IPS-18c (cell line): ENCODE measurements at regions not wholly inside any gene's neighbourhood (a gene's known extent, or its start where the extent isn't known, plus 50 kb on each side); places are given as distances from the start of the nearest gene placed in this dataset.

ENCODE experiments used
- H3K4me3 ChIP-seq: 2 replicates; pipeline ENCODE4 v1.7.0; 2013; ENCODE audit warnings: low read depth, mild to moderate bottlenecking, low read length, moderate library complexity; ENCODE audit not compliant: insufficient read depth
- H3K9me3 ChIP-seq: one replicate; pipeline ENCODE4 v1.6.1; 2013; ENCODE audit warnings: mild to moderate bottlenecking, low read length, moderate library complexity; ENCODE audit not compliant: control insufficient read depth, insufficient read depth

DNA sequence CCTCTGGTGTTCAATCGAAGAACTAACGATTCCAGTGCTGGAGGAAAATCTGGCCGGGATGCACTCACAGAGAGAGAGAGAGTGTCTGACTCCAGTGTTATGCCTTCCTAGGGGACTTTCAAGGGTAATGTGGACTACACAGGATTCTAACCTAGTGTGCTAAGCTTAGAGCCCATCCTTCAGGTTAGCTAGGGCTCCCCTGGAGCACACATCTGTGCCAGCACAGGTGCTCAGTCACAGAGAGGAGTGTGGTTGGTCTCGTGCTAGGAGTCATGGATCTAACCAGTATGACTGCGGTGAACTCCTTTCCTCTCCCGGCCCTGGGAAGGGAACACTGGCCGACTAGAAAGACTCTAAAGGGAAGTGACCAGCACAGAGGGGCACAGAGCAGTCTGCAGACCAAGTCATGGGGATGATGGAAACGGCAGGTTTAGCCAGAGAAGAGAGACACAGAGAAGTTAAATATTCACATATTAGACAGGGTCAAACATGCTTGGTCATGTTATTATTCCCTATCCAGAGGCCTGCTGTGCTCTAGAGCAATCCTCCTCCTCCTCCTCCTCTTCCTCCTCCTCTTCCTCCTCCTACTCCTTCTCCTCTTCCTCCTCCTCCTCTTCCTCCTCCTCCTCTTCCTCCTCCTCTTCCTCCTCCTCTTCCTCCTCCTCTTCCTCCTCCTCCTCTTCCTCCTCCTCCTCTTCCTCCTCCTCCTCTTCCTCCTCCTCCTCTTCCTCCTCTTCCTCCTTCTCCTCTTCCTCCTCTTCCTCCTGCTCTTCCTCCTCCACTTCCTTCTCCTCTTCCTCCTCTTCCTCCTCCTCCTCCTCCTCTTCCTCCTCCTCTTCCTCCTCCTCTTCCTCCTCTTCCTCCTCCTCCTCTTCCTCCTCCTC is 280.3 kb downstream of the XXYLT1 start:
- no peaks in the 10 kb centered on the region for H3K9me3 ChIP-seq
- H3K4me3 ChIP-seq: no peak overlapping the region

DNA sequence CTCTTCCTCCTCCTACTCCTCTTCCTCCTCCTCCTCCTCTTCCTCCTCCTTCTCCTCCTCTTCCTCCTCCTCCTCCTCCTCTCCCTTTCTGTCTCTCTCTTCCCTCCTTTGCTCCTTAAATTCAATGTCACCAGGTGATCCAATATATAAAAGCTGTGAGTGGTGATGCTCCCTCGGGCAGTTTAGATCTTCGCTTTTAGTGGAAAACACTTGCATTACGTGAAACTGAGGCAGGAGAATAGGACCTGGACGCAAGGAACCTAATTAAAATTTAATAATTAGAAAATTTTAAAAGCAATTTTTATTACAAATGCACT is 279.7 kb downstream of the XXYLT1 start:
- H3K4me3 ChIP-seq: no peak overlapping the region
- H3K9me3 ChIP-seq: no peaks in the 10 kb centered on the region

GRCh38 chr3:194993896-194994295 is 277.1 kb downstream of the XXYLT1 start:
- Histone ChIP-seq H3K9me3 (no peaks in the 10 kb centered on the region), H3K4me3 (no peak overlapping the region)

GRCh38 chr3:194994551-194994981 is 276.4 kb downstream of the XXYLT1 start:
- H3K4me3 ChIP-seq: no peak overlapping the region
- H3K9me3 ChIP-seq: no peaks in the 10 kb centered on the region

GRCh38 chr3:194995334-194995733 is 275.6 kb downstream of the XXYLT1 start:
- no peak overlapping the region for H3K4me3 ChIP-seq

GRCh38 chr3:194995922-194996321 is 275.0 kb downstream of the XXYLT1 start:
- Histone ChIP-seq H3K9me3 (no peaks in the 10 kb centered on the region), H3K4me3 (no peak overlapping the region)

More at GRCh38 chr3:194995334-194995733, 275.6 kb downstream of the XXYLT1 start:
- H3K9me3 ChIP-seq: no peaks in the 10 kb centered on the region

GRCh38 chr3:194996746-194997145 is 274.2 kb downstream of the XXYLT1 start:
- Histone ChIP-seq H3K9me3 (no peaks in the 10 kb centered on the region), H3K4me3 (no peak overlapping the region)

- H3K9me3 ChIP-seq: no peaks in the 10 kb centered on the region
- H3K4me3 ChIP-seq: no peak overlapping the region
Measured at GRCh38 chr3:194998417-194998816, 272.5 kb downstream of the XXYLT1 start.

GRCh38 chr3:194998948-194999347 is 272.0 kb downstream of the XXYLT1 start:
- no peaks in the 10 kb centered on the region for H3K9me3 ChIP-seq
- H3K4me3 ChIP-seq: no peak overlapping the region

- Histone ChIP-seq H3K4me3 (no peak overlapping the region), H3K9me3 (no peaks in the 10 kb centered on the region)
Measured at GRCh38 chr3:194999491-194999890, 271.5 kb downstream of the XXYLT1 start.

DNA sequence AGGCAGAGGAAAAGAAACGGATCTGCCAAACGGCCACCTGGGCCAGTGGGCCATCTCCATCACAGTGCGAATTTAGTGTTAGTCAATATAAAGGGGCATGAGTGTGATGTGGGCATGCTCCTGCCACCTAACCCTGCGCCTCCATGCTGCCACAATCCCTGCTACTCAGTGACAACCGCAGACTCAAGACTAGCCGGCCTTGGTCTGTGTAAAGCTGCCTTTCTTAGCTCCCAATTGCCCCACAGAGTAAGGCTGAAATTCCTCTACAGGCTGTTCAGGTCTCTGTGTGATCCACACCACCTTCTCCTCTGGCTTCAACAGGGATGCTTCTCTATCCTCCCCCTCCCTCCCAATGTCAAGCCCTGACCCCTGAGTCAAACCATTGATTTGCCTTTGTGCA is 269.7 kb downstream of the XXYLT1 start:
- Histone ChIP-seq H3K4me3 (no peak overlapping the region), H3K9me3 (no peaks in the 10 kb centered on the region)

GRCh38 chr3:195001961-195002861 is 268.7 kb downstream of the XXYLT1 start:
- Histone ChIP-seq H3K9me3 (no peaks in the 10 kb centered on the region), H3K4me3 (no peak overlapping the region)

DNA sequence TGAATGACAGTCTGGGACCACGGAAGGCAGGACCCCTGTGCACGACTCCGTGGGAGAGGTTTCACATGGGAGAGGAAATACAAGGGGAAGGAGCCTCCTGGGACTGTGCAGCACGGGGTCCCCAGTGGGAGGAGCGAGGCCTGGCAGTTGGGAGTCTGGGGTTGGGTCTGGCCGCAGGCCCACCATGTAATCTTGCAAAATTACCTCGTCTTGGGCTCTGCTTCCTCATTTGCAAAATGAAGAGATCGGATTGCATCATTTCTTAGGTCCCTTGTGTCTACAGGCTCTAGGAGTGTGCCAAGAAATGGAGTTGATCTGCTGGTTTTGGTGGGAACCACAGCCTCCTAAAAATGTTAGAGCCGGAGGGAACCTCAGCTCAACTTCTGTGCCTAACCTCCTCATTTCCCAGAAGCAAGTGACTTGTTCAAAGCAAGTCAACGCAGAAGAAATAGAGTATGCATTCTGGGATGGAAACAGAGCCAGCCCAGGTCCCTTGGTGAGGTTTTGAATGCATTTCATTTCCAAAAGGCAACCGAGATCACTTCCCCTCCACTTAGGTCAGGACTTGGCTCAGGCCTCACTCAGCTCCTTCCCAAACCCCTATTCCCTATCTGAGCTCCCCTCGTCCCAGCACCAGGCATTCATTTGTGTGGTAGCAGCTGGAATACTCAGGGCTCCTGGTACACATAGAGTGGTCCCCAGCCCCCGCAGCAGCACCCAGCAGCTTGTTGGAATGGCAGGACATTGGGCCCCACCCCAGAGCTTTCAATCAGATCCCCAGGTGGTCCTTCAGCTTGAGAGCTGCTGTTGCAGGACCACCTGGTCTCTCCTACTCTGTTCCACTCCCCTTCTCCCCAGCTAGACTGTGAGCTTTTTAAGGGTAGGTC is 267.7 kb downstream of the XXYLT1 start:
- no peak overlapping the region for H3K4me3 ChIP-seq
- H3K9me3 ChIP-seq: no peaks in the 10 kb centered on the region

DNA sequence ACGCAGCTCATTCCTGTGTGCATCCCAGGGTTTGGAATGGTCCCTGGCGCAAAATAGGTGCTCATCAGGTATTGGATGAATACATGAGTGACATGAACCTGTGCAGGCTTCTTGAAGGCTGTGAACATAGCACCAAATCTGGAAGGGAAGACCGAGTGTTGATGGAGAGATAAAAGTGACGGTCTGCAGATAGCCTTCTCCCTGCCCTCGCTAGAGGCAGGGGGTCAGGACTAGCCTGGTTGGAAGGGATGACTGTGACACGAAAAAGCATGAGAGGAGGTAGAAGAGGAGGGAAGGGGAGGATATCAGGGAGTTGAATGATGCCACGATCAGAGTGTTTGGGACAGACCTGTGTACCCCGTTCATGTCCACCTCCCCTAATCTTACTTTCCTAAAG is 267.1 kb downstream of the XXYLT1 start:
- Histone ChIP-seq H3K4me3 (no peak overlapping the region), H3K9me3 (no peaks in the 10 kb centered on the region)

- Histone ChIP-seq H3K9me3 (no peaks in the 10 kb centered on the region), H3K4me3 (no peak overlapping the region)
Measured at GRCh38 chr3:195004512-195005250, 266.3 kb downstream of the XXYLT1 start.

GRCh38 chr3:195005251-195005620 is 265.7 kb downstream of the XXYLT1 start:
- no peak overlapping the region for H3K4me3 ChIP-seq
- no peaks in the 10 kb centered on the region for H3K9me3 ChIP-seq
